Esophagus (tissue), 2 donors: ENCODE measurements at regions not wholly inside any gene's neighbourhood (a gene's known extent, or its start where the extent isn't known, plus 50 kb on each side); places are given as distances from the start of the nearest gene placed in this dataset.

ENCODE experiments used
- H3K27ac ChIP-seq, 2 donors: one replicate each; pipeline ENCODE4 v1.5.1; 2013; ENCODE audit warnings: low read depth in 2 of 2, mild to moderate bottlenecking in 2 of 2, inconsistent platforms in 1 of 2, low read length in 1 of 2, moderate library complexity in 1 of 2
- H3K27me3 ChIP-seq, 2 donors: one replicate each; pipeline ENCODE4 v1.6.1; 2013; ENCODE audit warnings: low read length in 2 of 2, control low read depth in 1 of 2, mild to moderate bottlenecking in 1 of 2; ENCODE audit not compliant: insufficient read depth in 2 of 2, control insufficient read depth in 1 of 2
- H3K36me3 ChIP-seq, 2 donors: one replicate each; pipeline ENCODE4 v1.6.1; 2013; ENCODE audit warnings: low read length in 1 of 2; ENCODE audit not compliant: control insufficient read depth in 2 of 2, insufficient read depth in 2 of 2
- H3K4me1 ChIP-seq, 2 donors: one replicate each; pipeline ENCODE4 v1.6.1; 2013; ENCODE audit warnings: low read length in 1 of 2; ENCODE audit not compliant: control insufficient read depth in 2 of 2, insufficient read depth in 2 of 2
- H3K4me3 ChIP-seq, 2 donors: one replicate each; pipeline ENCODE4 v1.5.1; 2013; ENCODE audit warnings: low read length in 2 of 2, mild to moderate bottlenecking in 2 of 2, low read depth in 1 of 2, moderate library complexity in 1 of 2
- H3K9me3 ChIP-seq, 2 donors: one replicate each; pipeline ENCODE4 v1.6.1; 2013; ENCODE audit warnings: mild to moderate bottlenecking in 2 of 2, low read depth in 1 of 2, low read length in 1 of 2, moderate library complexity in 1 of 2; ENCODE audit not compliant: control insufficient read depth in 2 of 2, insufficient read depth in 1 of 2
- WGBS, 2 donors: extraction: QIAGEN DNeasy Blood & Tissue Kit; methylation state at CpG; one replicate each; pipeline ENCODE4 v1.1.7; 2013; 5-methylcytosine and 5-hydroxymethylcytosine counted together
- donor health status: healthy with polysubstance abuse.
- donor health status: Bipolar disorder and iron deficiency.

DNA sequence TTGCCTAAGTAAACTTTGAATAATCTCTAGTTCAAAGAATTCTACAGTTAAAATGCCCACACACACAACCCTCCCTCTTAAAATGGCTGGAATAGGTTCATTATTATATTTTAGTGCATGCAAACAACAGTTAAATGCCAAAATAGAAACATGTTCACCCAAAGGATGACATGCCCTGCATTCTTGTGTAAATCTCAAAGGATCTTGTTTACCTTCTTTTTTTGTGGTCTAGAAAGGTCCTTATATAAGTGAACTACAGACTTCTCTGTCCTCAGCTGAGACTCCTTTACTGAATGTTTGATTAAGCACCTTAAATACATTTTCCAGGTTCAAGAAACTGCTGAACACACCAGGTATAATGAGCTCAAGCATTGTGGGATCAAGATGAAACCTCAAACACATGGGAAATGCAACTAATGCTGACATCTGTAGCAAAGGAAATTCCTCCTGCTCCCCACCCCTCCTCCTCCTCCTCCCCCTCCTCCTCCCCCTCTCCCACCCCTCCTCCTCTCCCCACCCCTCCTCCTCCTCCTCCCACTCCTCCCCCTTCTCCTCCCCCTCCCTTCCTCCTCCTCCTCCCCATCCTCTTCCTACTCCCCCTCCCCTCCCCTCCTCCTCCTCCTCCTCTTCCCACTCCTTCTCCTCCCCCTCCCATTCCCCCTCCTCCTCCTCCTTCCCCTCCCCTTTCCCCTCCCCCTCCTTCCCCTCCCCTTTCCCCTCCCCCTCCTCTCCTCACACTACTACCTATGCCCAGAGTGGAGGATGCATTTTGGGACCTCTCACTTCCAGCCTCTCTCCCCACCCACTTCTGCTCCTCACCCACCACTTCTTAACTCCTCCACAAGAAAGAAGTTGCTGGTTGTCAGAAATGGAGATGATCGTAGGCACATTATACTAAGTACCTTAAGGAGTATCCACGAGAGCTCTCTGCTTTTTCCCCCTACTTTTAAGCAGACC, 233.9 kb downstream of the MRPL39 start:
- no peak overlapping the region for H3K27ac ChIP-seq
- WGBS, 2 donors, result 67 to 80% methylated on average over 2 of the region's 2 CpGs
- no peak overlapping the region for H3K4me3 ChIP-seq
- no peaks in the 10 kb centered on the region for H3K4me1 ChIP-seq
- H3K36me3 ChIP-seq, result no peaks in the 10 kb centered on the region
- no peaks in the 10 kb centered on the region for H3K27me3 ChIP-seq
- no peaks in the 10 kb centered on the region for H3K9me3 ChIP-seq

DNA sequence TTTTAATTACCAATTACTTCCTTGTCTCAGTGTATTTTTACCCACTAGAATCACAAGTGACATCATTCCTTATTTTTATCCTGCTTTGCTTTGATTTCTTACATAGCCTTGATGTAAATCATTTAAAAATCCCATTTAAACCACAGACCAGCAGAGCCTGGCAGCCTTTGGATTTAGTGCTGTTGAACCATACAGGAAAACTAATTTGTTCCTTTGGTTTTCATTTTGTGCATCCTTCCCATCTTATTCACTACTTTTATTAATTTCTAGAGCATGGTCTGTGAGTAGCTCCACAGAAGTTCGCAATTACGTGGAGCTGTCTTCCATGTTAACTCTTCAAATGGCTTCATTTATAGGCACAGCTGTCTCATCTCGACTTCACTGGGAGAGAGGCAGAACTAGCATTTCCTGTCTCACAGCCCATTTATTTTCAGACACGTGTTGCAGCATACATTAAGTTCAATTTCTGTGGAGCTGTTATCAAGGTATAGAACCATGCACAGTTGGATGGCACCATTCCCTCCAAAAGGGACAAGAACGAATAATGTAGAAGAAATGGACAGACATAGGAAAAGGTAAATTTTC, 235.3 kb downstream of the MRPL39 start:
- WGBS, 2 donors, result 51 to 53% methylated on average over 5 of the region's 5 CpGs
- H3K4me1 ChIP-seq, result no peaks in the 10 kb centered on the region
- H3K4me3 ChIP-seq, result no peak overlapping the region
- H3K27me3 ChIP-seq, result no peaks in the 10 kb centered on the region
- H3K36me3 ChIP-seq, result no peaks in the 10 kb centered on the region
- H3K9me3 ChIP-seq, result no peaks in the 10 kb centered on the region
- no peak overlapping the region for H3K27ac ChIP-seq

DNA sequence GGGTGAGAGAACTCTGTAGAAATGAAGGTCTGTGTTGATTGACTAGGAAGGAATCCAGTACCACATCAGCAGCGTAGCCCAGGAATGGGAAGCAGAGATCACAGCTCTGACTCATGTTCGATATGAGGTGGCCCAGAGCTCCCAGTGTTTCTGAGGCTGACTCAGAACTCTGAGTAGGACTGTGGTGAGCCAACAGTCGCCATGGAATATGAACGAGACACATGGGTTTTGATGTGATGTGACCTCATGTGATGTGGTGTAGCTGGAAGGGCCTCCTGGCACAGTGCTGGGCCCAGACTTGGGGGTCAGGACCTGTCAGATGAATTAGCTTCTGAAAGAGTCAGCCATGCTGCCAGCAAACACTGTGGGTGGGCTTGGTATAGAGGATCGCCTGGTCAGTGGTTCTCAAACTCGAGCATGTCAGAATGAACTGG, 237.0 kb downstream of the MRPL39 start:
- Histone ChIP-seq H3K9me3 (no peaks in the 10 kb centered on the region), H3K4me3 (no peak overlapping the region), H3K36me3 (no peaks in the 10 kb centered on the region), H3K27ac (no peak overlapping the region), H3K27me3 (no peaks in the 10 kb centered on the region), H3K4me1 (no peaks in the 10 kb centered on the region)
- 59 to 62% methylated on average over 6 of the region's 6 CpGs for WGBS, 2 donors

DNA sequence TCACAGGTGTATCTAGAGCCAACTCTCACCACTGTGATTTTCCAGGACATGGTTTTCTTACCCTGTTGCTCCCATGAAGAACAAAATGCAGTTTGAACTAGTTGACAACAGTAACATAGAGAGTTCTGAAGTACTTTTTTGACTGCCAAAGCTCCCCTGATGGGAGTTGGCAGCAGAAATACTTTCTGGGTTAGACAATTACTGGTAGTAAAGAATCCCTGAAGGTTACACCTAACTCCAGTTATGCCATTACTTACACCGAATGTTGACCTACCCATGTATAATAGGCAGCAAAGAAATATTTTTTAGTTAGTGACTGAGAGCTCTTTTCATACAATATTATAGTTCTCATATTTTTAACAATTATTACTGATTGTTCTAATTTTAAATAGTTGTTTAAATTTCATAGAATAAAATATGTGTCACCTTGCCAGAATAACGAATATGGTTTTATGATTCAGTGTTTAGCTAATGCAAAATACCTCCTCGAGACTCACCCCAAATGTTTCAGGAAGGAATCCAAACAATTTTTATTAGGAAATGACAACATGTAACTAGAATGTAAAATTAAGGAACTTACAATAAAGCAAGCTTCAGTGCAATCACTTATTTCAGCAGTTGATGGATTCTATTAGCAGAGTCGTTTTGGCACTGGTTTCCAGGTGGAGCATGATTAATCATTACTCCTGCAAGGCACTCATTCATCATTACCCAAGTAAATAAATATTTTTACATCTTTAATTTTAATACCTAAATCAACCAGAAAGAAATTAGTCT, 237.6 kb downstream of the MRPL39 start:
- no peaks in the 10 kb centered on the region for H3K36me3 ChIP-seq
- no peaks in the 10 kb centered on the region for H3K4me1 ChIP-seq
- no peaks in the 10 kb centered on the region for H3K9me3 ChIP-seq
- WGBS, 2 donors, result 47 to 50% methylated on average over 4 of the region's 4 CpGs
- H3K27ac ChIP-seq, result no peak overlapping the region
- no peaks in the 10 kb centered on the region for H3K27me3 ChIP-seq
- H3K4me3 ChIP-seq, result no peak overlapping the region

DNA sequence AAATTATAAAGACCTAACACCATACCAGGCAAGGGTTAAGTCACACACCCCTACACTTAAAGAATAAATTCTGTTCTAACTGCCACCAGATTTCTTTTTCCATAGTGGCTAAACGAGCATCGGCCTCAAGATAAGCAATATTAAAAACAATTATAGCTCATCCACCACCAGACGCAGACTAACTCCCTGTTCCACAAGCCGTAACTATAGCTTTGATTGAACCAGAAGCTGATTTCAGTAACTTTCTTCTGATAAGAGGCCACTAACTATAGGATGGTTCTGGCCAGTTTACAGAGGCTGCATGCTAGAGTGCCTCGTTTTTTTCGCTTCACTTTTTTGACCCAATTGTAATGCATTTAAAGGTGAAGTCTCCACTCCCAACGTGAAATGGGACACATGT, 238.8 kb downstream of the MRPL39 start:
- no peaks in the 10 kb centered on the region for H3K36me3 ChIP-seq
- 84 to 85% methylated on average over 7 of the region's 7 CpGs for WGBS, 2 donors
- H3K27ac ChIP-seq, result no peak overlapping the region
- H3K4me3 ChIP-seq, result no peak overlapping the region
- no peaks in the 10 kb centered on the region for H3K27me3 ChIP-seq
- H3K9me3 ChIP-seq, result no peaks in the 10 kb centered on the region
- H3K4me1 ChIP-seq, result no peaks in the 10 kb centered on the region

DNA sequence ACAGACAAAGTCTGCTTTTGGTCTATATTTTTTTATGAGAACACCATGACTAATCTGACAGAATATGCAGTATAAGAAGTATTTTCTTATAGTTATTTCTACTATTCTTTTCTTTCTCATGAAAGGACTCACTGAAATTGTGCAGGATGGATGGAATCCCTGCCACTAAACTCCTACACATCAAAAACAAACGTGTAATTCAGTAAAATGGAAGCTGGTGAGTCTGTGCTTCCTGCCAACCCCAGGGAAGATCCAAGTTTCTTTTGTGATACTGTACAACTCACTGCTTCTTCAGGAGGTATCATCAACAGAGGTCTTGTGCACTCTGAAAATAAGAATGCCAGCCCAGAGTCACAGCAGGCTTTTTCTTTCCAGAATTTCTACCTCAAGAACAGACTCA, 241.2 kb downstream of the MRPL39 start:
- 29 to 38% methylated on average over 1 of the region's 1 CpG for WGBS, 2 donors
- Histone ChIP-seq H3K36me3 (no peaks in the 10 kb centered on the region), H3K9me3 (no peaks in the 10 kb centered on the region), H3K4me1 (no peaks in the 10 kb centered on the region), H3K27me3 (no peaks in the 10 kb centered on the region), H3K27ac (no peak overlapping the region), H3K4me3 (no peak overlapping the region)

DNA sequence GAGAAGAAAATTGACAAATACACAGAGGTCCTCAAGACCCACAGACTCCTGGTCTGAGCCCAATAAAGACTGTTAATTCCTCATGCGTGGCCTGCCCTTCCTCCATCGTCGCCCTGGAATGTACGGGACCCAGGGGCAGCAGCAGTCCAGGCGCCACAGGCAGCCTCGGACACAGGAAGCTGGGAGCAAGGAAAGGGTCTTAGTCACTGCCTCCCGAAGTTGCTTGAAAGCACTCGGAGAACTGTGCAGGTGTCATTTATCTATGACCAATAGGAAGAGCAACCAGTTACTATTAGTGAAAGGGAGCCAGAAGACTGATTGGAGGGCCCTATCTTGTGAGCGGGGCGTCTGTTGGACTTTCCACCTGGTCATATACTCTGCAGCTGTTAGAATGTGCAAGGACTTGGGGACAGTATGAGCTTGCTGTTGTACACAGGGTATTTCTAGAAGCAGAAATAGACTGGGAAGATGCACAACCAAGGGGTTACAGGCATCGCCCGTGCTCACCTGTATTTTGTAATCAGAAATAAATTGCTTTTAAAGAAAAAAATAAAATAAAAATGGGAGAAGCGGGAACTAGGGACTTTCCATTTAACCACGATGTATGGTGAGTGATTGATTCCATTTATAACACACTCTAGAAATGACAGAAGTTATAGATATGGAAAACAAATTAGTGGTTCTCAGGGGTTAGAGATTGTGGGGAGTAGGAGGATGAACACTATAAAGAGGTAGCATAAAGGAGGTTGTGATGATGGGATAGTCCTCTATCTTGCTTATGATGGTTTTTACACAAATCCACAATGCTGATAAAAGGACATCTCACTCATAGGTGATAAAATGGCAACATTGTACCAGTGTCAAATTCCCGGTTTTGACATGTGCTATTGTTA, 244.7 kb downstream of the MRPL39 start:
- no peak overlapping the region for H3K4me3 ChIP-seq
- no peaks in the 10 kb centered on the region for H3K27me3 ChIP-seq
- 86% methylated on average over 15 of the region's 15 CpGs for WGBS, 2 donors
- H3K4me1 ChIP-seq, result no peaks in the 10 kb centered on the region
- no peak overlapping the region for H3K27ac ChIP-seq
- no peaks in the 10 kb centered on the region for H3K9me3 ChIP-seq
- no peaks in the 10 kb centered on the region for H3K36me3 ChIP-seq

DNA sequence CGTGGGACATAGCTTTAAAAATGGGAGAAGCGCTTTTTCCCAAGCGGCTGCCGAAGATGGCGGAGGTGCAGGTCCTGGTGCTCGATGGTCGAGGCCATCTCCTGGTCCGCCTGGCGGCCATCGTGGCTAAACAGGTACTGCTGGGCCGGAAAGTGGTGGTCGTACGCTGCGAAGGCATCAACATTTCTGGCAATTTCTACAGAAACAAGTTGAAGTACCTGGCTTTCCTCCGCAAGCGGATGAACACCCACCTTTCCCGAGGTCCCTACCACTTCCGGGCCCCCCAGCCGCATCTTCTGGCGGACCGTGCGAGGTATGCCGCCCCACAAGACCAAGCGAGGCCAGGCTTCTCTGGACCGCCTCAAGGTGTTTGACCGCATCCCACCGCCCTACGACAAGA, 245.5 kb downstream of the MRPL39 start:
- Histone ChIP-seq H3K36me3 (no peaks in the 10 kb centered on the region), H3K27ac (no peak overlapping the region), H3K4me3 (no peak overlapping the region), H3K9me3 (no peaks in the 10 kb centered on the region), H3K27me3 (no peaks in the 10 kb centered on the region), H3K4me1 (no peaks in the 10 kb centered on the region)
- WGBS, 2 donors, result 95% methylated on average over 28 of the region's 28 CpGs

DNA sequence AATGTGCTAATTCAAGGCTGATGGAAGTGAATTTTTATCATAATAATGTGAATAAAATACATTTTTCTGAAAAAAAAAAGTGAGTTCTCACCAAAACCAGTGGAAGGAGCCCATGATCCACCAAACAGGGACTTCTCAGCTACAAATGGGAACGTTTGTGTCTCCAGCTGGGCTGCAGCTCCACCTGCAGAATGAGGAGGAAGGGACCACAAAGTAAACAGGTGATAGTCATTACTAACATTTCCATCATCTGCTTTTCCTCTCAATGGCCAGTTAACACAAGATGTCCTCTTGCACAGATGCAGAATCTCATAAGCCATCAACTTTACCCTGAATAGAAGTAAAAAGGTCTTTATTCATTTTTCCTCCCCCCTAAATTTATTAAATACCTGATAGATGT, 246.2 kb downstream of the MRPL39 start:
- H3K9me3 ChIP-seq, result no peaks in the 10 kb centered on the region
- H3K27me3 ChIP-seq, result no peaks in the 10 kb centered on the region
- no peaks in the 10 kb centered on the region for H3K4me1 ChIP-seq
- WGBS, 2 donors, result 27 to 47% methylated on average over 1 of the region's 1 CpG
- H3K36me3 ChIP-seq, result no peaks in the 10 kb centered on the region
- no peak overlapping the region for H3K27ac ChIP-seq
- no peak overlapping the region for H3K4me3 ChIP-seq
